ENCODE measurements at regions not wholly inside any gene's neighbourhood (a gene's known extent, or its start where the extent isn't known, plus 50 kb on each side); places are given as distances from the start of the nearest gene placed in this dataset.

- Histone ChIP-seq H3K36me3 (no peaks in the 10 kb centered on the region), H3K27ac (no peak overlapping the region), H3K4me1 (ENCODE audit: insufficient read depth) (peaks cover 3% of the 10 kb centered on the region), H3K9me3 (no peaks in the 10 kb centered on the region), H3K4me3 (no peak overlapping the region), H3K27me3 (no peaks in the 10 kb centered on the region)
- TF ChIP-seq POLR2A (IDR thresholded peaks at IDR 0.05) (no peak), EP300 (IDR thresholded peaks at IDR 0.05) (no peak)
- TF ChIP-seq, protein P1, sequence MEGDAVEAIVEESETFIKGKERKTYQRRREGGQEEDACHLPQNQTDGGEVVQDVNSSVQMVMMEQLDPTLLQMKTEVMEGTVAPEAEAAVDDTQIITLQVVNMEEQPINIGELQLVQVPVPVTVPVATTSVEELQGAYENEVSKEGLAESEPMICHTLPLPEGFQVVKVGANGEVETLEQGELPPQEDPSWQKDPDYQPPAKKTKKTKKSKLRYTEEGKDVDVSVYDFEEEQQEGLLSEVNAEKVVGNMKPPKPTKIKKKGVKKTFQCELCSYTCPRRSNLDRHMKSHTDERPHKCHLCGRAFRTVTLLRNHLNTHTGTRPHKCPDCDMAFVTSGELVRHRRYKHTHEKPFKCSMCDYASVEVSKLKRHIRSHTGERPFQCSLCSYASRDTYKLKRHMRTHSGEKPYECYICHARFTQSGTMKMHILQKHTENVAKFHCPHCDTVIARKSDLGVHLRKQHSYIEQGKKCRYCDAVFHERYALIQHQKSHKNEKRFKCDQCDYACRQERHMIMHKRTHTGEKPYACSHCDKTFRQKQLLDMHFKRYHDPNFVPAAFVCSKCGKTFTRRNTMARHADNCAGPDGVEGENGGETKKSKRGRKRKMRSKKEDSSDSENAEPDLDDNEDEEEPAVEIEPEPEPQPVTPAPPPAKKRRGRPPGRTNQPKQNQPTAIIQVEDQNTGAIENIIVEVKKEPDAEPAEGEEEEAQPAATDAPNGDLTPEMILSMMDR (IDR thresholded peaks at IDR 0.05): no peak
- DNase-seq: no peak
- intact Hi-C loops (cut with DNase I): no loop called here
- 77 to 84% (median 78%) methylated on average over 7 of the region's 7 CpGs for WGBS, 3 donors
Measured at GRCh38 chr10:91082447-91082846, 138.0 kb upstream of the PCGF5 start.

DNA sequence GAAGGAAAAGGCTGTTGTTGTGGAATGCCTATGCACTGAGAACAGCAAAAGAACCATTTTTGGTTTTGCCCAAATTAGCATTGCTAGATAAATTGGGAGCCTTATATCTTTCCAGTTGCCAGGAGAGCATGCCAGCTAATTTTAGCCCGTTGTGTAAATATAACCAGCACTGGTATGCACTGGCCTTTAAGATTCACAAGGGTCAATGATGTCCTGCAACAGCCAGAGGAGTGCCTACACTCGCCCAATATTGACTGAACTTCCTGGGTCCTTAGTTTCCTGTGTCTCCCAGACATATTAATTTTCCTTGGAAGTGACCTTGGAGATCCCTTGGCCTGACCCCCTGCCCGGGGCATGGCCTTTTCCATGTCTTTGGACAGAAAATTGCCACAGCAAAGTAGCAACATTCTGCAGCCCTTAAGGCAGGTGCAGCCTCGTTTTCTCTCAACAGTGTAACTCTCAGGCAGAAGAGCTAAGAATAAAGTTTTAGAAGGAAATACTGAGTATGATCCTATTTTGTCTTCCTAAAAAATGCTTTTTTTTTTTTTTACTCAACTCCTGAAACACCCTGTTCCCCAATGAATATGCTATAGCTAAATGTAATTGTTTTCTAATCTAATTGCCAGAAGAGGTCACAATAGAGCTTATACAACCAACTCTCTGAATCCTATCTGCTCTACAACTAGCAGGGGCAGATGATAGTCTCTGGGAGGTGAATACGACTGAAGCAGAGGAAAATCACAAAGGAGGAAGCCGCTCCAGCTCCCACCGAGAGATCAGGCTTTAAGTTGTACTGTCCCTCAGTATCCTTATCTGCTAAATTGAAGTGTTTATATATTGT, 131.9 kb upstream of the PCGF5 start:
- no peak overlapping the region for H3K27ac ChIP-seq
- intact Hi-C loops (cut with DNase I): no loop called here
- WGBS, 3 donors: 49 to 69% (median 57%) methylated on average over 7 of the region's 7 CpGs
- H3K4me1 ChIP-seq (ENCODE audit: insufficient read depth): no peaks in the 10 kb centered on the region
- H3K27me3 ChIP-seq: no peaks in the 10 kb centered on the region
- H3K4me3 ChIP-seq: no peak overlapping the region
- no peaks in the 10 kb centered on the region for H3K9me3 ChIP-seq
- H3K36me3 ChIP-seq: no peaks in the 10 kb centered on the region
- no peak for DNase-seq
- TF ChIP-seq POLR2A (IDR thresholded peaks at IDR 0.05): no peak
- TF ChIP-seq EP300 (IDR thresholded peaks at IDR 0.05): no peak
- TF ChIP-seq, protein P1 (IDR thresholded peaks at IDR 0.05): no peak

- DNase-seq: no peak
- intact Hi-C loops (cut with DNase I): no loop called here
- TF ChIP-seq EP300 (IDR thresholded peaks at IDR 0.05): no peak
- 62 to 68% (median 66%) methylated on average over 5 of the region's 5 CpGs for WGBS, 3 donors
- Histone ChIP-seq H3K4me1 (ENCODE audit: insufficient read depth) (no peaks in the 10 kb centered on the region), H3K4me3 (no peak overlapping the region), H3K36me3 (no peaks in the 10 kb centered on the region), H3K9me3 (no peaks in the 10 kb centered on the region), H3K27ac (no peak overlapping the region), H3K27me3 (no peaks in the 10 kb centered on the region)
Measured at GRCh38 chr10:91090761-91091529, 129.5 kb upstream of the PCGF5 start.

GRCh38 chr10:91091780-91092179, 128.7 kb upstream of the PCGF5 start:
- Histone ChIP-seq H3K27ac (no peak overlapping the region), H3K27me3 (no peaks in the 10 kb centered on the region), H3K4me3 (no peak overlapping the region), H3K9me3 (no peaks in the 10 kb centered on the region), H3K36me3 (no peaks in the 10 kb centered on the region), H3K4me1 (ENCODE audit: insufficient read depth) (no peaks in the 10 kb centered on the region)
- intact Hi-C loops (cut with DNase I): no loop called here
- TF ChIP-seq EP300 (IDR thresholded peaks at IDR 0.05): no peak
- TF ChIP-seq POLR2A (IDR thresholded peaks at IDR 0.05): no peak
- TF ChIP-seq, protein P1 (IDR thresholded peaks at IDR 0.05): no peak
- DNase-seq: no peak
- 82 to 88% (median 83%) methylated on average over 2 of the region's 2 CpGs for WGBS, 3 donors

- Histone ChIP-seq H3K27me3 (no peaks in the 10 kb centered on the region), H3K4me1 (ENCODE audit: insufficient read depth) (no peaks in the 10 kb centered on the region), H3K9me3 (no peaks in the 10 kb centered on the region), H3K4me3 (no peak overlapping the region), H3K36me3 (no peaks in the 10 kb centered on the region), H3K27ac (no peak overlapping the region)
- 66 to 73% (median 67%) methylated on average over 3 of the region's 3 CpGs for WGBS, 3 donors
- no peak for DNase-seq
- intact Hi-C loops (cut with DNase I): no loop called here
- TF ChIP-seq, protein P1 (IDR thresholded peaks at IDR 0.05): no peak
- TF ChIP-seq POLR2A (IDR thresholded peaks at IDR 0.05) (no peak), EP300 (IDR thresholded peaks at IDR 0.05) (no peak)
Measured at GRCh38 chr10:91096274-91096673, 124.2 kb upstream of the PCGF5 start.

All from ovary (tissue), 7 donors.